Lower lobe of right lung (tissue), 2 donors: ENCODE measurements at regions not wholly inside any gene's neighbourhood (a gene's known extent, or its start where the extent isn't known, plus 50 kb on each side); places are given as distances from the start of the nearest gene placed in this dataset.

Experiments
- ATAC-seq, 2 donors: fragments of 200-7000 bp; cut with Tn5 transposase; one replicate each; pipeline ENCODE4 v1.9.1; 2020 to 2022; ENCODE audit warnings: mild to moderate bottlenecking in 2 of 2, moderate library complexity in 2 of 2
- DNase-seq: peaks from one replicate; pipeline ENCODE4 v3.0.0-alpha.2; 2020
- H3K27ac ChIP-seq: fragments of 200-600 bp; one replicate; pipeline ENCODE4 v1.8.0; 2022
- H3K27me3 ChIP-seq: fragments of 200-600 bp; one replicate; pipeline ENCODE4 v1.8.0; 2022; ENCODE audit warnings: low read depth
- H3K36me3 ChIP-seq: fragments of 200-600 bp; one replicate; pipeline ENCODE4 v1.8.0; 2022; ENCODE audit warnings: mild to moderate bottlenecking
- H3K4me1 ChIP-seq: fragments of 200-600 bp; one replicate; pipeline ENCODE4 v1.8.0; 2022
- H3K4me3 ChIP-seq: fragments of 200-600 bp; one replicate; pipeline ENCODE4 v1.8.0; 2022; ENCODE audit warnings: mild to moderate bottlenecking
- H3K9me3 ChIP-seq: fragments of 200-600 bp; one replicate; pipeline ENCODE4 v1.8.0; 2022
- intact Hi-C: fragments of 100-400 bp; cut with DNase I; formaldehyde crosslinking; loops from one replicate; pipeline ENCODE4 v1.11.0; 2022
- TF ChIP-seq, protein P1 (sequence below): fragments of 200-600 bp; IDR thresholded peaks from one replicate; pipeline ENCODE4 v1.8.0; 2022; ENCODE audit warnings: antibody characterized with exemption, mild to moderate bottlenecking
- donor health status: DM: no; HTN: yes; CAD: no; lungs with severe emphysema.

DNA sequence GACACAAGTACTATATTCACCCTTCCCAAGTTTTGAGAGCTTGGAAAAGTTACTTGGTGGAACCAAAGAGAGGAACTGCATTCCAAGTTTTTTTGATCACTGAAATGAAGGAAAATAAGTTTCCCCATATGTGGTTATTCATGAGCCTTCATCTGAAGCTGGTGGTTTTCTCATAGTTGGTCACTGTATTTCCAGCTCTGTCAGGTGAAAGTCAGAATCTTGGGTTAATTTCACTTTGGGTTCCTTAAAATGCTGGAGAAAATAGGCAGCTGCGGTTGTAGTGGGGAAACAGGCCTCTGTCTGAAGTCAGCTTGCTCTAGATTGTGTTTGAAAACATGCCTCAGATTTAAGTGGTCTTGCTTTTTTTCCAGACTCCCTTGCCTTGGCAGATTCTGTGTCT, 200.5 kb downstream of the HRH4 start:
- H3K27ac ChIP-seq = peak overlapping the region; percentile 43
- H3K36me3 ChIP-seq = no peaks in the 10 kb centered on the region
- H3K4me3 ChIP-seq = no peak overlapping the region
- H3K27me3 ChIP-seq = no peaks in the 10 kb centered on the region
- no peak for DNase-seq
- intact Hi-C loops = no loop called here
- peaks cover 4% of the 10 kb centered on the region for H3K4me1 ChIP-seq
- ATAC-seq = no peak
- no peaks in the 10 kb centered on the region for H3K9me3 ChIP-seq
- TF ChIP-seq, protein P1, sequence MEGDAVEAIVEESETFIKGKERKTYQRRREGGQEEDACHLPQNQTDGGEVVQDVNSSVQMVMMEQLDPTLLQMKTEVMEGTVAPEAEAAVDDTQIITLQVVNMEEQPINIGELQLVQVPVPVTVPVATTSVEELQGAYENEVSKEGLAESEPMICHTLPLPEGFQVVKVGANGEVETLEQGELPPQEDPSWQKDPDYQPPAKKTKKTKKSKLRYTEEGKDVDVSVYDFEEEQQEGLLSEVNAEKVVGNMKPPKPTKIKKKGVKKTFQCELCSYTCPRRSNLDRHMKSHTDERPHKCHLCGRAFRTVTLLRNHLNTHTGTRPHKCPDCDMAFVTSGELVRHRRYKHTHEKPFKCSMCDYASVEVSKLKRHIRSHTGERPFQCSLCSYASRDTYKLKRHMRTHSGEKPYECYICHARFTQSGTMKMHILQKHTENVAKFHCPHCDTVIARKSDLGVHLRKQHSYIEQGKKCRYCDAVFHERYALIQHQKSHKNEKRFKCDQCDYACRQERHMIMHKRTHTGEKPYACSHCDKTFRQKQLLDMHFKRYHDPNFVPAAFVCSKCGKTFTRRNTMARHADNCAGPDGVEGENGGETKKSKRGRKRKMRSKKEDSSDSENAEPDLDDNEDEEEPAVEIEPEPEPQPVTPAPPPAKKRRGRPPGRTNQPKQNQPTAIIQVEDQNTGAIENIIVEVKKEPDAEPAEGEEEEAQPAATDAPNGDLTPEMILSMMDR = no peak

DNA sequence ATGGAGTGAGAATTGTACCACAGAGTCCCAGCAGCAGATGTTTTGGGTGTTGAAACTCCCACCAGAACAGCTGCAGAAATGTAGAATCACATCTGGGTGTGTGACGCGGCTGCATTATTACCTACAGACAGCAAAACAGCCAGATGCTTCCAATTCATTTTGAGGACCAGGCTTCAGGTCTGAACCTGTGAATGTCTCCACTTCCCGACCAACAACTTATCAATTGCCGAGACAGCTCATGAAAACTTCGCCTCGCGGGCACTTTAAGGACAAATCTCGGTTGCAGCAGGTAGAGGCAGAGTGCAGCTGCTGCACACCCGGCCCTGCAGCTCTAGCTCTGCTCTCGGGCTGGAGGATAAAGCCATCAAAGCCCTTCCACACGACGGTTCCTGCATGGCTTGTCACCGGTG, 202.0 kb downstream of the HRH4 start:
- Histone ChIP-seq H3K4me1 (peaks cover 4% of the 10 kb centered on the region), H3K27me3 (no peaks in the 10 kb centered on the region), H3K9me3 (no peaks in the 10 kb centered on the region), H3K4me3 (no peak overlapping the region), H3K27ac (no peak overlapping the region), H3K36me3 (no peaks in the 10 kb centered on the region)
- intact Hi-C loops = no loop called here
- TF ChIP-seq, protein P1 = no peak
- ATAC-seq (no peak), DNase-seq (no peak)

DNA sequence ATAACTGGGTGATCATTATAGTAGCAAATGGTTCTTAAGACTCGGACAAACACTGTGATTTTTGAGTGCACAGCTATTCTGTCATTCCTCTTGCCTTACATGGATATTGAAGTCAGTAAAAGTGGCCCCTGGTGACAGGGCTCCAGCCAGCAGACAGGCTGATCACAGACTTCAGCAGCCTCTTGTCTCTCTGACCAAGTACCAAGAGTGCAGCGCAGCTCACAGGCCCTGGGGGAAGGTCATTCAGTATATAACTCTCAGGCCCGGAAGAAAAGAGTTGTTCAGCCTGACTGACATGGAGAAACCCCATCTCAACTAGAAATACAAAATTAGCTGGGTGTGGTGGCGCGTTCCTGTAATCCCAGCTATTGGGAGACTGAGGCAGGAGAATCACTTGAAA, 202.6 kb downstream of the HRH4 start:
- Histone ChIP-seq H3K9me3 (no peaks in the 10 kb centered on the region), H3K4me3 (no peak overlapping the region), H3K27ac (no peak overlapping the region), H3K27me3 (no peaks in the 10 kb centered on the region), H3K4me1 (peaks cover 4% of the 10 kb centered on the region), H3K36me3 (no peaks in the 10 kb centered on the region)
- intact Hi-C loops = no loop called here
- no peak for DNase-seq
- ATAC-seq = no peak
- TF ChIP-seq, protein P1 = no peak

DNA sequence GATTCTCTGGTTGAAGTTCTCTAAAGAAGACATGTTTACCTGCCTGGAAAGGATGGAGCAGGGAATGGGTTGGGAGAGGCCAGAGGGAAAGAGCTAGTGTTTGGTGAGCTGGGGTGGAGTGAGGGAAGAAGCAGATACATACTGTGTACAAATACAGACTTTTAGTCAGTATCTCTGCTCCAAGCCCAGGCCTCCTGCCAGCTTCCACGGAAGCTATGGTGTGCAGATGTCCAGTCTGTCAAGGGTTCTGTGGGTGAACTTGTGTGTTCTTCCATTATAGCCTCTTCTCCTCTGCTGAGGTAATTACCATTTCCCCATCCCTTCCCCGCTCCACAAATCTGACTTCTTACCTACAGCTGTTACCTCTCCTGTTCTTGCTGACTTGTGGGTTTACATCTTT, 208.6 kb downstream of the HRH4 start:
- Histone ChIP-seq H3K27ac (no peak overlapping the region), H3K36me3 (no peaks in the 10 kb centered on the region), H3K4me3 (no peak overlapping the region), H3K27me3 (no peaks in the 10 kb centered on the region), H3K4me1 (no peaks in the 10 kb centered on the region), H3K9me3 (no peaks in the 10 kb centered on the region)
- no peak for DNase-seq
- intact Hi-C loops = no loop called here
- TF ChIP-seq, protein P1 = no peak
- ATAC-seq = no peak

DNA sequence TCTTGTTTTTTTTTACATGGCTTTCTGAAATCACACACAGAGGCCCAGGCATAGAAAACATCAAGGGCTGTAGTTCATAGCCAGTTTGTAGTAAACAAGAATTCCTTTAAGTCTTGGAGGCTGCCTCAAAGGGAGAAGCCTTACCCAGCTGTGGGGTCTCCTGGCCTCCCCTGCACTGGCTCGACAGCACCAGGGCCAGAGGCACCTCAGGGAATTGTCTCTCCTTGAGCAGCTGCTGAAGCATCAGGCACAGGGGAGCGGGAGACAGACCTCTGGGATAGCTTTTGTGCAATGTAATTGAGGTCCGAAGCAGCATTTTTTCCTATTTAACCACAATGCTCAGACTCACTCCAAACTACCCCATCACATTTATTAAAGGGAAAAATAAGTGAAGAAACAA, 209.1 kb downstream of the HRH4 start:
- H3K27me3 ChIP-seq = no peaks in the 10 kb centered on the region
- intact Hi-C loops = no loop called here
- H3K4me3 ChIP-seq = no peak overlapping the region
- TF ChIP-seq, protein P1 = no peak
- DNase-seq (no peak), ATAC-seq (no peak)
- no peaks in the 10 kb centered on the region for H3K9me3 ChIP-seq
- H3K27ac ChIP-seq = no peak overlapping the region
- H3K4me1 ChIP-seq = no peaks in the 10 kb centered on the region
- no peaks in the 10 kb centered on the region for H3K36me3 ChIP-seq
